ENCODE measurements at regions not wholly inside any gene's neighbourhood (a gene's known extent, or its start where the extent isn't known, plus 50 kb on each side); places are given as distances from the start of the nearest gene placed in this dataset.

DNA sequence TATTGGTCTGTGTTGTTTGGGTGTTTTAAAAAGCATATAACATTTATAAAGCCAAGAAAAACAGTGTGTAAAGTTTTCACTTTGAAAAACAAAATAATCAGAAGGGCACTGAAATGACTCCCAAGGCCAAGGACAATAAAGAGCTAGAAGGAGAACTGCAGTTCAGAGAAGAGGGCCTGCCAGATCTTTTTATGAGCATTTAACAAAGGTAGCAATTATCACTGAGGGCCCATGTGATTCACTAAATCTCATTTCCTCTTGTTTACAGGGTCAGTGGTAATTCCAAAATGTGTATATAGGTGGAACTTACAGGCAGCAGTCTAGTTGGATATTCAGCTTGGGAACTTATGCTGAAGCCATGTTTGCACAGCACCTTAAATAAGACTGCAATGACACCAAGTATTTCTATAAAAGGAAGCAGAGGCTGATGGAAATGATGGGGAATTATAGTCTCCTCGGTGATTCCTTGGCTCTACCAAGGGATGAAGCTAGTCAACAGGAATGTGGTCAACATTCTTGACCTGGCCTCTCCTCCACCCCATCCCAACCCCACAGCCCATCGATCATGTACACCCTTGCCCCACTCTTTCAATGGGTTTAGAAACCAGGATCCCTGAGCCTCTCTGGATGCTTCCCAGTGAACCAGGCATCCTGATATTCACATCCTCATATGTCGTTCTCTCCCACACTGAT lies 54.4 kb upstream of the THUMPD3 start:
- CTCF ChIA-PET: interaction anchor here (1.9 kb wide), 1 partner anchor 321 kb away, joined by 7 read pairs; no protein-coding TSS in a partner anchor
- Mint-ChIP-seq H3K9me3 (peaks cover 4% of the 10 kb centered on the region; the same call in 1 of the 2 replicates), H3K36me3 (no peaks in the 10 kb centered on the region), H3K4me1 (no peaks in the 10 kb centered on the region), H3K27me3 (ENCODE audit: low read depth) (no peaks in the 10 kb centered on the region), H3K27ac (no peak overlapping the region), H3K4me3 (no peak overlapping the region)
- TF ChIP-seq IRF2 (CRISPR knock-in tag; IDR thresholded peaks at IDR 0.05; ENCODE audit: borderline replicate concordance, low read depth): no peak
- TF ChIP-seq, protein P1, sequence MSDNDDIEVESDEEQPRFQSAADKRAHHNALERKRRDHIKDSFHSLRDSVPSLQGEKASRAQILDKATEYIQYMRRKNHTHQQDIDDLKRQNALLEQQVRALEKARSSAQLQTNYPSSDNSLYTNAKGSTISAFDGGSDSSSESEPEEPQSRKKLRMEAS (CRISPR knock-in tag; IDR thresholded peaks at IDR 0.05): no peak
- no peak for TF ChIP-seq ZNF396 (CRISPR knock-in tag; IDR thresholded peaks at IDR 0.05; ENCODE audit: borderline replicate concordance)
- no peak for TF ChIP-seq ZNF281 (CRISPR knock-in tag; IDR thresholded peaks at IDR 0.05)
- TF ChIP-seq, protein P2, sequence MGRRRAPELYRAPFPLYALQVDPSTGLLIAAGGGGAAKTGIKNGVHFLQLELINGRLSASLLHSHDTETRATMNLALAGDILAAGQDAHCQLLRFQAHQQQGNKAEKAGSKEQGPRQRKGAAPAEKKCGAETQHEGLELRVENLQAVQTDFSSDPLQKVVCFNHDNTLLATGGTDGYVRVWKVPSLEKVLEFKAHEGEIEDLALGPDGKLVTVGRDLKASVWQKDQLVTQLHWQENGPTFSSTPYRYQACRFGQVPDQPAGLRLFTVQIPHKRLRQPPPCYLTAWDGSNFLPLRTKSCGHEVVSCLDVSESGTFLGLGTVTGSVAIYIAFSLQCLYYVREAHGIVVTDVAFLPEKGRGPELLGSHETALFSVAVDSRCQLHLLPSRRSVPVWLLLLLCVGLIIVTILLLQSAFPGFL (CRISPR knock-in tag; IDR thresholded peaks at IDR 0.05; ENCODE audit: borderline replicate concordance): no peak
- TF ChIP-seq, protein P3, sequence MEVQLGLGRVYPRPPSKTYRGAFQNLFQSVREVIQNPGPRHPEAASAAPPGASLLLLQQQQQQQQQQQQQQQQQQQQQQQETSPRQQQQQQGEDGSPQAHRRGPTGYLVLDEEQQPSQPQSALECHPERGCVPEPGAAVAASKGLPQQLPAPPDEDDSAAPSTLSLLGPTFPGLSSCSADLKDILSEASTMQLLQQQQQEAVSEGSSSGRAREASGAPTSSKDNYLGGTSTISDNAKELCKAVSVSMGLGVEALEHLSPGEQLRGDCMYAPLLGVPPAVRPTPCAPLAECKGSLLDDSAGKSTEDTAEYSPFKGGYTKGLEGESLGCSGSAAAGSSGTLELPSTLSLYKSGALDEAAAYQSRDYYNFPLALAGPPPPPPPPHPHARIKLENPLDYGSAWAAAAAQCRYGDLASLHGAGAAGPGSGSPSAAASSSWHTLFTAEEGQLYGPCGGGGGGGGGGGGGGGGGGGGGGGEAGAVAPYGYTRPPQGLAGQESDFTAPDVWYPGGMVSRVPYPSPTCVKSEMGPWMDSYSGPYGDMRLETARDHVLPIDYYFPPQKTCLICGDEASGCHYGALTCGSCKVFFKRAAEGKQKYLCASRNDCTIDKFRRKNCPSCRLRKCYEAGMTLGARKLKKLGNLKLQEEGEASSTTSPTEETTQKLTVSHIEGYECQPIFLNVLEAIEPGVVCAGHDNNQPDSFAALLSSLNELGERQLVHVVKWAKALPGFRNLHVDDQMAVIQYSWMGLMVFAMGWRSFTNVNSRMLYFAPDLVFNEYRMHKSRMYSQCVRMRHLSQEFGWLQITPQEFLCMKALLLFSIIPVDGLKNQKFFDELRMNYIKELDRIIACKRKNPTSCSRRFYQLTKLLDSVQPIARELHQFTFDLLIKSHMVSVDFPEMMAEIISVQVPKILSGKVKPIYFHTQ (CRISPR knock-in tag; IDR thresholded peaks at IDR 0.05): no peak
- no peak for TF ChIP-seq ZNF317 (CRISPR knock-in tag; IDR thresholded peaks at IDR 0.05; ENCODE audit: borderline replicate concordance, low read depth)
- TF ChIP-seq GRHL2 (CRISPR knock-in tag; IDR thresholded peaks at IDR 0.05; ENCODE audit: insufficient replicate concordance, severe bottlenecking): no peak
- TF ChIP-seq GTF2I (CRISPR knock-in tag; conservative IDR thresholded peaks at IDR 0.05): no peak
- no peak for TF ChIP-seq ELF4 (CRISPR knock-in tag; IDR thresholded peaks at IDR 0.05; ENCODE audit: low read depth)
- POLR2A ChIA-PET: no interaction called here
- DNase-seq (ENCODE audit: low spot score) (no peak), ATAC-seq (no peak)

DNA sequence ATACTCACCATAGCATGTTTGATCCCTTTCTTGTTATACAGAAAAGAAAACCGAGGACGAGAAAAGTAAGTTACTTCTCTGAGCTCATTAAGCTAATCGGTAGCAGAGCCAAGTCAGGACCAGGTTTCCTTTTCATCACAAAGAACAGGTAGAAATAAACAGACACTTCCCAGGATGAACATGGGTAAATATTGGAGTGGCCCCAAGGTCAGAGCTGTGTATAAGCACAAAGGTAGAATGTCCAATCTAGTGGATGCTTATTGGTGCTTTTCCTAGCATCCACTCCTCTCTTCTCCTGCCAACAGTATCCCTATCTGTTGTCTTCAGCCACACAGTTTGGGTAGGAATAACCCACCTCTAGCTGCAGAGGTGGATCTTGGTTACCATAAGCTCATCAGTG lies 52.8 kb upstream of the THUMPD3 start:
- ATAC-seq: no peak
- H3K36me3 Mint-ChIP-seq: no peaks in the 10 kb centered on the region
- H3K9me3 Mint-ChIP-seq: peaks cover 4% of the 10 kb centered on the region; the same call in 1 of the 2 replicates
- no peaks in the 10 kb centered on the region; the same call in 1 of the 2 replicates for H3K27me3 Mint-ChIP-seq (ENCODE audit: low read depth)
- H3K4me3 Mint-ChIP-seq: no peak overlapping the region
- POLR2A ChIA-PET: no interaction called here
- TF ChIP-seq OVOL2 (CRISPR knock-in tag; IDR thresholded peaks at IDR 0.05; ENCODE audit: borderline replicate concordance): no peak
- no peak for TF ChIP-seq GTF2I (CRISPR knock-in tag; conservative IDR thresholded peaks at IDR 0.05)
- TF ChIP-seq ZBTB21 (CRISPR knock-in tag; IDR thresholded peaks at IDR 0.05; ENCODE audit: borderline replicate concordance): no peak
- CTCF ChIA-PET: interaction anchor here (0.7 to 1.1 kb wide), 2 partner anchors 43 to 53 kb away, joined by 3 read pairs; no protein-coding TSS in a partner anchor
- no peak for DNase-seq (ENCODE audit: low spot score)
- H3K27ac Mint-ChIP-seq: no peak overlapping the region
- H3K4me1 Mint-ChIP-seq: no peaks in the 10 kb centered on the region

DNA sequence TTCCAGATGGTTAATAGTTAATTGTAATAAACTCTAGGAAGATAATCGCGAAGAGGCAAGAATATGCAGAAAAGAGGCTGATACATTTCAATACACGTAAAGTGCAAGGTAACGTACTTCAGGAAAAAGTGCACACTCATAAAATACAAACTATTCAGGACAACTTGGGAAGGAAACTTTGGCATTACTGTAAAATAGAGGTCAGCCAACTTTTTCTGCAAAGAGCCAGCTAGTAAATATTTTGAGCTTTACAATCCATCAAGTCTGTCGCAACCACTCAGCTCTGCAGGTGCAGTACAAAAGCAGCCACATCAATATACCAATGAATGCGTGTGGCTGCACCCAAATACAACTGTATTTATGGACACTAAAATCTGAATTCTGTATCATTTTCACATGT lies 51.6 kb upstream of the THUMPD3 start:
- Mint-ChIP-seq H3K9me3 (no peaks in the 10 kb centered on the region), H3K27ac (no peak overlapping the region), H3K36me3 (no peaks in the 10 kb centered on the region), H3K4me3 (no peak overlapping the region), H3K27me3 (ENCODE audit: low read depth) (no peaks in the 10 kb centered on the region; the same call in 1 of the 2 replicates), H3K4me1 (no peaks in the 10 kb centered on the region)
- ATAC-seq (no peak), DNase-seq (ENCODE audit: low spot score) (no peak)
- ChIA-PET CTCF (interaction anchor here (1.1 to 7.5 kb wide), 2 partner anchors 8 to 52 kb away, joined by 3 to 39 read pairs; no protein-coding TSS in a partner anchor), POLR2A (interaction anchor here (0.6 kb wide), 1 partner anchor 1433 kb away, joined by 3 read pairs; no protein-coding TSS in a partner anchor)
- TF ChIP-seq, protein P4, sequence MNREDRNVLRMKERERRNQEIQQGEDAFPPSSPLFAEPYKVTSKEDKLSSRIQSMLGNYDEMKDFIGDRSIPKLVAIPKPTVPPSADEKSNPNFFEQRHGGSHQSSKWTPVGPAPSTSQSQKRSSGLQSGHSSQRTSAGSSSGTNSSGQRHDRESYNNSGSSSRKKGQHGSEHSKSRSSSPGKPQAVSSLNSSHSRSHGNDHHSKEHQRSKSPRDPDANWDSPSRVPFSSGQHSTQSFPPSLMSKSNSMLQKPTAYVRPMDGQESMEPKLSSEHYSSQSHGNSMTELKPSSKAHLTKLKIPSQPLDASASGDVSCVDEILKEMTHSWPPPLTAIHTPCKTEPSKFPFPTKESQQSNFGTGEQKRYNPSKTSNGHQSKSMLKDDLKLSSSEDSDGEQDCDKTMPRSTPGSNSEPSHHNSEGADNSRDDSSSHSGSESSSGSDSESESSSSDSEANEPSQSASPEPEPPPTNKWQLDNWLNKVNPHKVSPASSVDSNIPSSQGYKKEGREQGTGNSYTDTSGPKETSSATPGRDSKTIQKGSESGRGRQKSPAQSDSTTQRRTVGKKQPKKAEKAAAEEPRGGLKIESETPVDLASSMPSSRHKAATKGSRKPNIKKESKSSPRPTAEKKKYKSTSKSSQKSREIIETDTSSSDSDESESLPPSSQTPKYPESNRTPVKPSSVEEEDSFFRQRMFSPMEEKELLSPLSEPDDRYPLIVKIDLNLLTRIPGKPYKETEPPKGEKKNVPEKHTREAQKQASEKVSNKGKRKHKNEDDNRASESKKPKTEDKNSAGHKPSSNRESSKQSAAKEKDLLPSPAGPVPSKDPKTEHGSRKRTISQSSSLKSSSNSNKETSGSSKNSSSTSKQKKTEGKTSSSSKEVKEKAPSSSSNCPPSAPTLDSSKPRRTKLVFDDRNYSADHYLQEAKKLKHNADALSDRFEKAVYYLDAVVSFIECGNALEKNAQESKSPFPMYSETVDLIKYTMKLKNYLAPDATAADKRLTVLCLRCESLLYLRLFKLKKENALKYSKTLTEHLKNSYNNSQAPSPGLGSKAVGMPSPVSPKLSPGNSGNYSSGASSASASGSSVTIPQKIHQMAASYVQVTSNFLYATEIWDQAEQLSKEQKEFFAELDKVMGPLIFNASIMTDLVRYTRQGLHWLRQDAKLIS (CRISPR knock-in tag; IDR thresholded peaks at IDR 0.05; ENCODE audit: borderline replicate concordance): no peak
- no peak for TF ChIP-seq CDX4 (CRISPR knock-in tag; IDR thresholded peaks at IDR 0.05; ENCODE audit: borderline replicate concordance)
- TF ChIP-seq ZMAT4 (CRISPR knock-in tag; IDR thresholded peaks at IDR 0.05): no peak
- TF ChIP-seq ZBTB43 (CRISPR knock-in tag; IDR thresholded peaks at IDR 0.05): no peak
